Adipocyte (in vitro differentiated cells): ENCODE measurements at regions not wholly inside any gene's neighbourhood (a gene's known extent, or its start where the extent isn't known, plus 50 kb on each side); places are given as distances from the start of the nearest gene placed in this dataset.

Experiments used
- DNase-seq: peaks from one replicate; pipeline ENCODE4 v3.0.0-alpha.2; 2015; ENCODE audit warnings: low read depth
- H3K27me3 ChIP-seq: replicated peaks from 2 replicates; pipeline ENCODE4 v1.7.0; 2013; ENCODE audit warnings: mild to moderate bottlenecking, low read length, moderate library complexity; ENCODE audit not compliant: control insufficient read depth, insufficient read depth
- H3K36me3 ChIP-seq: 2 replicates; pipeline ENCODE4 v1.7.0; 2013; ENCODE audit warnings: low read length, mild to moderate bottlenecking, moderate library complexity; ENCODE audit not compliant: control insufficient read depth, insufficient read depth, severe bottlenecking
- H3K4me1 ChIP-seq: 2 replicates; pipeline ENCODE4 v1.7.0; 2013; ENCODE audit warnings: mild to moderate bottlenecking, low read length, moderate library complexity; ENCODE audit not compliant: control insufficient read depth, insufficient read depth
- H3K4me3 ChIP-seq: 2 replicates; pipeline ENCODE4 v1.7.0; 2013; ENCODE audit warnings: mild to moderate bottlenecking, low read length, moderate library complexity
- H3K9ac ChIP-seq: 2 replicates; pipeline ENCODE4 v1.7.0; 2013; ENCODE audit warnings: mild to moderate bottlenecking, low read length, moderate library complexity
- H3K9me3 ChIP-seq: 2 replicates; pipeline ENCODE4 v1.7.0; 2013; ENCODE audit warnings: mild to moderate bottlenecking, low read length, moderate library complexity; ENCODE audit not compliant: control insufficient read depth

GRCh38 chr21:25422610-25423608 is 184.4 kb downstream of the MRPL39 start:
- no peaks in the 10 kb centered on the region for H3K4me1 ChIP-seq
- no peak overlapping the region for H3K9ac ChIP-seq
- H3K9me3 ChIP-seq, result no peaks in the 10 kb centered on the region
- no peaks in the 10 kb centered on the region for H3K27me3 ChIP-seq
- H3K36me3 ChIP-seq, result no peaks in the 10 kb centered on the region
- no peak for DNase-seq
- H3K4me3 ChIP-seq, result no peak overlapping the region

- no peak overlapping the region for H3K4me3 ChIP-seq
- no peaks in the 10 kb centered on the region for H3K4me1 ChIP-seq
- H3K9me3 ChIP-seq, result no peaks in the 10 kb centered on the region
- peak; percentile 72 for DNase-seq
- no peaks in the 10 kb centered on the region for H3K27me3 ChIP-seq
- H3K36me3 ChIP-seq, result no peaks in the 10 kb centered on the region
- no peak overlapping the region for H3K9ac ChIP-seq
These were observed 185.8 kb downstream of the MRPL39 start for GRCh38 chr21:25421321-25422028.

DNA sequence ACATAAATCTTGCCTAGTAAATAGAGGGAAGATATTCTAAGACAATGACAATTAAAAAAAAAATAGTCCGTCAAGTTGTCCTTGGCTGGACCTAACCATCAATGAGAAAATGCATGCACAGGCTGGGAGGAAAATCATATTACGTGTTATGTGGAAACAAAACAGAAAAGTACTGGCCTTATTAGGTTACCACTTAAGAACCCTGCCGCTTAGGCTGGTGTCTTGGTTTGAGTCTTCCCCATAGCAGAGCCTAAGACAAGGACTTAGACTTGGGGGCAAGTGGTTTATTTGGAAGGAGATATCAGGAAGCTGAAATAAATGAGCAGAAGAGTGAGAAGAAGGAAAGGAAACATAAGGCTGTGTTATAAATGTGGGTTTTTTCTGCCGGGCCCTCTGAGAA is 186.4 kb downstream of the MRPL39 start:
- no peaks in the 10 kb centered on the region for H3K9me3 ChIP-seq
- no peaks in the 10 kb centered on the region for H3K4me1 ChIP-seq
- no peaks in the 10 kb centered on the region for H3K36me3 ChIP-seq
- H3K9ac ChIP-seq, result no peak overlapping the region
- H3K27me3 ChIP-seq, result no peaks in the 10 kb centered on the region
- no peak for DNase-seq
- no peak overlapping the region for H3K4me3 ChIP-seq

DNA sequence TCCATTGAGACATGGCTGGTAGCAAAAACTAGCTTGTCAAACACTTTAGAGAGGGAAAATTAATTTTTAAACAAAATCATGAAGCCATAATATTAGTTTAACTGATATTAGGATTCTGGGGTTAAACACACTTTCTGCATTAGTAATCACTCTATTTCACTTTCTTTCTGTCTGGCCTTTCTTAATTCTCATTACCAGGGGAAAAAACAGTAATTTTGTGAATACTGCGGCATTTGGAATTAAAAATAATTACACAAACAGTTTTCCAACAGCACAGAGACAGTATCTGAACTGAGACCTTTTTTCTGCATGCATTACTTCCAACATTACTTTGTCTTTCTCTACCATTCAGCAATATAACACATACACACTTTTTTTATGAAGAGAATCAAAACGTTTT is 190.6 kb downstream of the MRPL39 start:
- no peaks in the 10 kb centered on the region for H3K36me3 ChIP-seq
- H3K4me3 ChIP-seq, result no peak overlapping the region
- no peaks in the 10 kb centered on the region for H3K4me1 ChIP-seq
- peaks cover 6% of the 10 kb centered on the region for H3K9me3 ChIP-seq
- no peak overlapping the region for H3K9ac ChIP-seq
- no peak for DNase-seq
- no peaks in the 10 kb centered on the region for H3K27me3 ChIP-seq

- H3K9me3 ChIP-seq, result peaks cover 6% of the 10 kb centered on the region
- no peak for DNase-seq
- no peaks in the 10 kb centered on the region for H3K36me3 ChIP-seq
- no peak overlapping the region for H3K9ac ChIP-seq
- no peaks in the 10 kb centered on the region for H3K4me1 ChIP-seq
- no peak overlapping the region for H3K4me3 ChIP-seq
- H3K27me3 ChIP-seq, result no peaks in the 10 kb centered on the region
These were observed 195.2 kb downstream of the MRPL39 start for GRCh38 chr21:25412100-25412499.

DNA sequence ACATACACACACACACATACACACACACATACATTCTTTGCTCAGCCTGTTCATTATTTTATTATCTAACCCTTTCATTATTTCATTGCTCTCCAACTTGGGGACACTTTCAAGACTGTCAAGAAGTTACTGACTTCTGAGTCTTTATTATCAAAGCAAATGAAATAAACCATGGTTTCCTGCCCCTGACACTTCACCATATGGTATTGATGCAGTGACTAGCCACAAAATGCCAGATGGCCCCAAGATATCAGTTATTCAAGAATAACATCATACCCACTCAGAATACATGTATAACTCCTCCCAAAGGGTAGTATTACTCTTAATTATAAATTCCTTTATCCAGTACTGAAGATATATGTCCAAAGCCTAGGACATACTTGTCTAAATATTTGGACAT is 197.3 kb downstream of the MRPL39 start:
- no peak overlapping the region for H3K4me3 ChIP-seq
- no peaks in the 10 kb centered on the region for H3K4me1 ChIP-seq
- no peak for DNase-seq
- H3K9me3 ChIP-seq, result peaks cover 6% of the 10 kb centered on the region
- no peaks in the 10 kb centered on the region for H3K36me3 ChIP-seq
- no peak overlapping the region for H3K9ac ChIP-seq
- no peaks in the 10 kb centered on the region for H3K27me3 ChIP-seq

- Histone ChIP-seq H3K9ac (no peak overlapping the region), H3K27me3 (no peaks in the 10 kb centered on the region), H3K9me3 (no peaks in the 10 kb centered on the region), H3K4me3 (no peak overlapping the region), H3K36me3 (no peaks in the 10 kb centered on the region), H3K4me1 (no peaks in the 10 kb centered on the region)
- DNase-seq, result no peak
These were observed 198.6 kb downstream of the MRPL39 start for GRCh38 chr21:25408666-25409065.

GRCh38 chr21:25406887-25407579 is 200.2 kb downstream of the MRPL39 start:
- Histone ChIP-seq H3K4me3 (no peak overlapping the region), H3K27me3 (no peaks in the 10 kb centered on the region), H3K36me3 (no peaks in the 10 kb centered on the region), H3K9ac (no peak overlapping the region), H3K9me3 (no peaks in the 10 kb centered on the region), H3K4me1 (no peaks in the 10 kb centered on the region)
- no peak for DNase-seq

DNA sequence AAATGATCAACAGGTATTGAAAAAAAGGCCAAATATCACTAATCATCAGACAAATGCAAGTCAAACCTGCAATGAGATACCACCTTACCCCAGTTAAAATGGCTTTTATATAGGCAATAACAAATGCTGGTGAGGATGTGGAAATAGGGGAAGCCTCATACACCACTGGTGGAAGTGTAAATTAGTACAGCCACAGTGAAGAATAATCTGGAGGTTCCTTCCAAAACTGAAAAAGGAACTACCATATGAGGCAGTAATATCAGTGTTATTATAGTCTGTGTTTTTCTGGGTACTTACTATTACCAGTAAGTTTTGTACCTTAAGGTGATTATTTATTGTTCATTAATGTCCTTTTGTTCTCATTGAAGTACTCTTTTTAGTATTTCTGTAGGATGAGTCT is 201.3 kb downstream of the MRPL39 start:
- H3K9ac ChIP-seq, result no peak overlapping the region
- no peaks in the 10 kb centered on the region for H3K9me3 ChIP-seq
- H3K36me3 ChIP-seq, result no peaks in the 10 kb centered on the region
- H3K4me3 ChIP-seq, result no peak overlapping the region
- no peaks in the 10 kb centered on the region for H3K27me3 ChIP-seq
- H3K4me1 ChIP-seq, result no peaks in the 10 kb centered on the region
- no peak for DNase-seq

GRCh38 chr21:25402134-25402961 is 204.9 kb downstream of the MRPL39 start:
- DNase-seq, result no peak
- Histone ChIP-seq H3K9me3 (no peaks in the 10 kb centered on the region), H3K9ac (no peak overlapping the region), H3K36me3 (no peaks in the 10 kb centered on the region), H3K4me1 (no peaks in the 10 kb centered on the region), H3K27me3 (no peaks in the 10 kb centered on the region), H3K4me3 (no peak overlapping the region)
